H1 (cell line): ENCODE measurements at regions not wholly inside any gene's neighbourhood (a gene's known extent, or its start where the extent isn't known, plus 50 kb on each side); places are given as distances from the start of the nearest gene placed in this dataset.

ENCODE experiments used
- CTCF ChIA-PET: fragments of 300-600 bp; sonication (Branson Sonifier 250); formaldehyde crosslinking; loops from one replicate; lab custom pipeline; 2021; ENCODE audit not compliant: partially characterized antibody; lab: Charles Lee
- POLR2A ChIA-PET: fragments of 300-600 bp; sonication (Branson Sonifier 250); formaldehyde crosslinking; loops from one replicate; lab custom pipeline; 2021; ENCODE audit warnings: inconsistent platforms; ENCODE audit not compliant: partially characterized antibody; lab: Charles Lee
- DNase-seq, 2 experiments: peaks; one replicate each; pipeline versions ENCODE4 v3.0.0 to v3.0.0-alpha.2; 2010 to 2022; ENCODE audit warnings: low spot score in 2 of 2, low read depth in 1 of 2, mixed read lengths in 1 of 2
- FAIRE-seq: peaks from 2 replicates; lab custom pipeline; 2011; peaks lifted over from hg19 to GRCh38; lab: Jason Lieb, UNC
- H2AFZ ChIP-seq: 2 replicates; pipeline ENCODE4 v1.8.1; 2012; ENCODE audit warnings: low read length, inconsistent platforms
- H2AK5ac ChIP-seq: 2 replicates; pipeline ENCODE4 v1.6.1; 2013; ENCODE audit warnings: low read depth, low read length
- H2BK120ac ChIP-seq: replicated peaks from 2 replicates; pipeline ENCODE3; 2013; ENCODE audit warnings: low read depth, low read length, inconsistent platforms
- H2BK12ac ChIP-seq: 2 replicates; pipeline ENCODE4 v1.6.1; 2013; ENCODE audit warnings: low read depth, low read length
- H2BK15ac ChIP-seq: 2 replicates; pipeline ENCODE4 v1.6.1; 2013; ENCODE audit warnings: low read length
- H2BK20ac ChIP-seq: 2 replicates; pipeline ENCODE4 v1.6.1; 2013; ENCODE audit warnings: low read length
- H2BK5ac ChIP-seq: 2 replicates; pipeline ENCODE4 v1.6.1; 2013; ENCODE audit warnings: low read depth, low read length
- H3K14ac ChIP-seq: 2 replicates; pipeline ENCODE4 v1.6.1; 2013; ENCODE audit warnings: inconsistent platforms; ENCODE audit not compliant: insufficient read length
- H3K18ac ChIP-seq: 2 replicates; pipeline ENCODE4 v1.6.1; 2013; ENCODE audit warnings: low read length; ENCODE audit errors: extremely low read depth
- H3K23ac ChIP-seq: 2 replicates; pipeline ENCODE4 v1.6.1; 2013; ENCODE audit warnings: inconsistent platforms; ENCODE audit not compliant: insufficient read length
- H3K23me2 ChIP-seq: 2 replicates; pipeline ENCODE4 v1.6.1; 2013; ENCODE audit warnings: low read depth, low read length
- H3K27ac ChIP-seq: 2 replicates; pipeline ENCODE4 v1.6.1; 2011; ENCODE audit warnings: low read depth, low read length, inconsistent platforms
- H3K27me3 ChIP-seq, 4 experiments: replicated peaks in 1 of 4; 1 replicate in 1 of 4; 2 replicates in 3 of 4; pipeline versions ENCODE4 v1.6.1 to v1.8.1; 2011 to 2013; ENCODE audit warnings: low read length in 3 of 4, mild to moderate bottlenecking in 3 of 4, inconsistent platforms in 2 of 4, mixed read lengths in 2 of 4, moderate library complexity in 1 of 4; ENCODE audit not compliant: control insufficient read depth in 3 of 4, insufficient read depth in 3 of 4; ENCODE audit errors: extremely low read depth in 1 of 4
- H3K36me3 ChIP-seq, 4 experiments: 2 replicates each; pipeline versions ENCODE4 v1.6.1 to v1.8.1; 2011 to 2013; ENCODE audit warnings: mild to moderate bottlenecking in 4 of 4, low read length in 3 of 4, moderate library complexity in 2 of 4, control low read depth in 1 of 4, inconsistent platforms in 1 of 4; ENCODE audit not compliant: insufficient read depth in 4 of 4, control insufficient read depth in 2 of 4
- H3K4ac ChIP-seq: replicated peaks from 2 replicates; pipeline ENCODE3; 2013; ENCODE audit warnings: low read length, low read depth, mixed read lengths, inconsistent platforms; ENCODE audit not compliant: insufficient read length
- H3K4me1 ChIP-seq, 4 experiments: replicated peaks in 1 of 4; 1 replicate in 1 of 4; 2 replicates in 3 of 4; pipeline versions ENCODE4 v1.6.1 to v1.8.1; 2011 to 2013; ENCODE audit warnings: low read length in 3 of 4, inconsistent platforms in 2 of 4, mixed read lengths in 1 of 4; ENCODE audit not compliant: insufficient read depth in 4 of 4, control insufficient read depth in 3 of 4
- H3K4me2 ChIP-seq, 2 experiments: 2 replicates each; pipeline versions ENCODE4 v1.6.1 to v1.8.1; 2011 to 2013; ENCODE audit warnings: low read depth in 2 of 2, low read length in 2 of 2, control low read depth in 1 of 2, inconsistent platforms in 1 of 2, mild to moderate bottlenecking in 1 of 2; ENCODE audit not compliant: insufficient read depth in 1 of 2
- H3K4me3 ChIP-seq, 4 experiments: fragments of 200-600, 300-600 bp in 1 of 4; sonication (generic), shearing (Covaris generic), sonication (Bioruptor Twin) in 1 of 4; 2 replicates each; pipeline versions ENCODE4 v1.5.1 to v1.8.1; 2011 to 2016; ENCODE audit warnings: low read length in 4 of 4, low read depth in 3 of 4, control low read depth in 2 of 4, inconsistent platforms in 2 of 4, mild to moderate bottlenecking in 2 of 4, mixed read lengths in 1 of 4, moderate library complexity in 1 of 4; ENCODE audit not compliant: insufficient read depth in 2 of 4; ENCODE audit errors: extremely low read depth in 1 of 4
- H3K56ac ChIP-seq: replicated peaks from 2 replicates; pipeline ENCODE3; 2013; ENCODE audit warnings: low read depth, mild to moderate bottlenecking, mixed read lengths, low read length, inconsistent platforms; ENCODE audit not compliant: insufficient read length
- H3K79me1 ChIP-seq: 2 replicates; pipeline ENCODE4 v1.6.1; 2013; ENCODE audit warnings: low read depth, low read length, control low read depth
- H3K79me2 ChIP-seq, 2 experiments: 2 replicates each; pipeline versions ENCODE4 v1.6.1 to v1.8.1; 2012 to 2013; ENCODE audit warnings: low read length in 2 of 2, mild to moderate bottlenecking in 2 of 2, inconsistent platforms in 1 of 2; ENCODE audit not compliant: insufficient read depth in 2 of 2, control insufficient read depth in 1 of 2
- H3K9ac ChIP-seq, 4 experiments: replicated peaks in 1 of 4; 1 replicate in 1 of 4; 2 replicates in 3 of 4; pipeline versions ENCODE4 v1.6.1 to v1.8.1; 2011 to 2013; ENCODE audit warnings: low read depth in 3 of 4, low read length in 3 of 4, control low read depth in 2 of 4, mild to moderate bottlenecking in 2 of 4, moderate library complexity in 2 of 4, inconsistent platforms in 1 of 4; ENCODE audit errors: extremely low read depth in 1 of 4
- H3K9me3 ChIP-seq, 2 experiments: 2 replicates each; pipeline versions ENCODE4 v1.6.1 to v1.8.1; 2012 to 2013; ENCODE audit warnings: mild to moderate bottlenecking in 2 of 2, moderate library complexity in 2 of 2, control low read depth in 1 of 2, inconsistent platforms in 1 of 2, low read depth in 1 of 2, low read length in 1 of 2, mixed read lengths in 1 of 2; ENCODE audit not compliant: insufficient read depth in 2 of 2
- H4K20me1 ChIP-seq, 2 experiments: replicated peaks in 1 of 2; 2 replicates each; pipeline versions ENCODE3 to v1.8.1; 2011 to 2013; ENCODE audit warnings: inconsistent platforms in 2 of 2, low read length in 2 of 2, mild to moderate bottlenecking in 1 of 2; ENCODE audit not compliant: insufficient read depth in 2 of 2, control insufficient read depth in 1 of 2
- H4K5ac ChIP-seq: 2 replicates; pipeline ENCODE4 v1.6.1; 2013; ENCODE audit warnings: low read length, low read depth, mixed read lengths, inconsistent platforms; ENCODE audit not compliant: insufficient read length
- H4K8ac ChIP-seq: 2 replicates; pipeline ENCODE4 v1.8.0; 2013; ENCODE audit warnings: mild to moderate bottlenecking, moderate library complexity, low read length, inconsistent platforms; ENCODE audit not compliant: insufficient read depth; ENCODE audit errors: extremely low read depth
- H4K91ac ChIP-seq: replicated peaks from 2 replicates; pipeline ENCODE3; 2013; ENCODE audit warnings: low read length, mixed read lengths, inconsistent platforms; ENCODE audit not compliant: insufficient read length
- EGR1 ChIP-seq: IDR thresholded peaks from 2 replicates; pipeline ENCODE4 v1.6.1; 2011; ENCODE audit warnings: low read depth, low read length, borderline replicate concordance
- SIN3A ChIP-seq, 2 experiments: IDR thresholded peaks in 1 of 2; conservative IDR thresholded peaks in 1 of 2; 2 replicates each; pipeline ENCODE4 v1.6.1; 2011 to 2012; ENCODE audit warnings: low read length in 2 of 2, improper control_type of control experiment in 1 of 2, low read depth in 1 of 2, mild to moderate bottlenecking in 1 of 2
- WGBS, 2 experiments: shearing (Covaris generic) in 1 of 2; methylation state at CpG; one replicate each; pipeline versions ENCODE4 v1.1.6 to v1.1.7; 2013 to 2015; ENCODE audit warnings: low lambda C conversion rate in 2 of 2, mixed read lengths in 2 of 2, inconsistent platforms in 1 of 2, low coverage in 1 of 2, missing lambda C conversion rate in 1 of 2; ENCODE audit not compliant: insufficient replicate concordance in 2 of 2, insufficient coverage in 1 of 2, insufficient read length in 1 of 2; ENCODE audit errors: extremely low coverage in 1 of 2, missing lambda C conversion rate in 1 of 2; 5-methylcytosine and 5-hydroxymethylcytosine counted together

GRCh38 chr16:86995456-86995855, 321.7 kb downstream of the C16orf95 start:
- H4K91ac ChIP-seq = no peak overlapping the region
- no peak overlapping the region for H3K14ac ChIP-seq
- H3K4me3 ChIP-seq = no peak overlapping the region
- no peak overlapping the region for H2BK5ac ChIP-seq
- no peak overlapping the region for H2BK12ac ChIP-seq
- no peak overlapping the region for H3K27ac ChIP-seq
- no peak overlapping the region for H4K5ac ChIP-seq
- no peak overlapping the region for H2AK5ac ChIP-seq
- H2BK15ac ChIP-seq = no peak overlapping the region
- no peak overlapping the region for H4K8ac ChIP-seq
- H3K79me2 ChIP-seq = no peaks in the 10 kb centered on the region
- no peak overlapping the region for H3K18ac ChIP-seq
- CTCF ChIA-PET = interaction anchor here (0.9 to 1.7 kb wide), 2 partner anchors 22 to 55 kb away, joined by 3 to 4 read pairs; no protein-coding TSS in a partner anchor
- H3K4me1 ChIP-seq = no peaks in the 10 kb centered on the region; a peak in 1 of 7 replicates
- no peaks in the 10 kb centered on the region for H4K20me1 ChIP-seq
- H3K36me3 ChIP-seq = no peaks in the 10 kb centered on the region; a peak in 1 of 8 replicates
- POLR2A ChIA-PET = no interaction called here
- no peak for FAIRE-seq
- no peak overlapping the region for H3K23ac ChIP-seq
- no peak overlapping the region for H2AFZ ChIP-seq
- H3K4me2 ChIP-seq = no peak overlapping the region
- H3K56ac ChIP-seq = no peak overlapping the region
- 89% methylated on average over 15 of the region's 15 CpGs; no CpG with 5 or more reads in 1 of the 2 experiments for WGBS, 2 experiments
- H3K4ac ChIP-seq = no peak overlapping the region
- DNase-seq = no peak
- H3K9me3 ChIP-seq = no peaks in the 10 kb centered on the region
- H2BK20ac ChIP-seq = no peak overlapping the region
- H3K27me3 ChIP-seq = no peaks in the 10 kb centered on the region; a peak in 1 of 7 replicates
- peaks cover 3% of the 10 kb centered on the region for H3K23me2 ChIP-seq
- no peak overlapping the region for H3K9ac ChIP-seq
- no peak overlapping the region for H2BK120ac ChIP-seq
- H3K79me1 ChIP-seq = 0 out of 2 replicates have a peak, but pooled peaks cover 4% of the 10 kb centered on the region
- TF ChIP-seq EGR1 (no peak), SIN3A (conservative IDR thresholded peaks at IDR 0.05 in 1 of 2, IDR thresholded peaks at IDR 0.05 in 1 of 2; ENCODE audit: low read depth in 1 of 2, low read length in 2 of 2) (no peak)
